Renal pelvis (tissue), 1 donor: ENCODE measurements at regions not wholly inside any gene's neighbourhood (a gene's known extent, or its start where the extent isn't known, plus 50 kb on each side); places are given as distances from the start of the nearest gene placed in this dataset.
"Not testable (repeated sequence)": the region's sequence is repeated elsewhere in the genome, so short reads cannot be mapped to it uniquely, and the experiment has no call there.

Source experiments
- DNase-seq: peaks from one replicate; pipeline ENCODE4 v3.0.0-alpha.2; 2013

DNA sequence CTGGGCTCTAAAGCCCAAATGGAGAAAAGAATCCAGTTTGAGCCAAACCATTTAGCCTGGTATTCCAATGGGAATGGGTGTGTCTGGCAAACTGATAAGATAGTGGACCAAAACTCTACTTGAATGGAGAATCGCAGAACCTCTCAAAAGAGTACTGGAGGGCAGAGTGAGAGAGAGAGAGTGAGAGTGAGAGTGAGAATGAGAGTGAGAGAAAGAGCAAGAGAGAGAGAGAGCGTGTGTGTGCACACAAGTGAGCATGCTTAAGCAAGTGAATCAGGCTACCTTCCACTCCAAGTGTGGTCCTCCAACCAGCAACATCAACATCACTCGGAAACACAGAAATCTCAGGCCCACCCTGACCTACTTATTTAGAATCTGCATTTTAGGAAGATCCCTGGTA is 58.8 kb downstream of the UQCRFS1 start:
- no peak for DNase-seq

DNA sequence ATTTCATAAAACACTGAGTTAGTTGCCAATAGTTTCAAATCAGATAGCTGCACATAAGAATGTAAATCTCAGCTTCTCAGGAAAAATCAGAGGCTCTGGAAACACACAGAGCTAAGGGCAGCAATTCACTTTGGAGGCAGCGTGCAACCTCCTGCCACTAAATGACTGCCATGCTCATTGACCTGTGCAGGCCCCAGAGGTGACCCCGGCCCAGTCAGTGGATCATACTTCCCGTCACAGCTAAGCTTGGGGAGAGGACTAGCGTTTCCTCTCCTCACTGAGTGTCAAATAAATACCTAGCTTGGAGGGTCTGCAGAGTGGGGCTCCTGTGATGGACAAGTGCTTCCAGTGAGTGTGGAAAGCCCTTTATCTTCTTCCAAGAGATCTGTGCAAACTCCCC is 67.2 kb downstream of the UQCRFS1 start:
- peak; percentile 4 for DNase-seq

GRCh38 chr19:29143183-29143582 is 69.8 kb downstream of the UQCRFS1 start:
- no peak for DNase-seq

DNA sequence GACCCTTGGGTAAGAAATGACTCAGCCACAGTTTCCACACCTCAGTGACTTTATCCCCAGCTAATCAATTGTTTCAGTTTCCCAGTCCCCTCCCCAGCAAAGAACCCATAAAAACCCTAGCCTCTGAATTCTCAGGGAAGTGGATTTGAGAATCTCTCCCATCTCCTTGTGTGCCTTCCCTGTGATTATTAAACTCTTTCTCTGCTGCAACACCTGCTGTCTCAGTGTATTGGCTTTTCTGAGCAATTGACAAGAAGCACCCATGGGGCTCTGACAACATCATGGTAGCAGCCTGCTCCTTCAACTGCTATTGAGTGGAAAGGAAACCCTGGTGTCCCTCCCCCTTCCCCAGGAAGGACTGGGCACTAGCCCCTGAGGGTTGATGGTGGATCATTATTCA is 73.7 kb downstream of the UQCRFS1 start:
- no peak for DNase-seq

DNA sequence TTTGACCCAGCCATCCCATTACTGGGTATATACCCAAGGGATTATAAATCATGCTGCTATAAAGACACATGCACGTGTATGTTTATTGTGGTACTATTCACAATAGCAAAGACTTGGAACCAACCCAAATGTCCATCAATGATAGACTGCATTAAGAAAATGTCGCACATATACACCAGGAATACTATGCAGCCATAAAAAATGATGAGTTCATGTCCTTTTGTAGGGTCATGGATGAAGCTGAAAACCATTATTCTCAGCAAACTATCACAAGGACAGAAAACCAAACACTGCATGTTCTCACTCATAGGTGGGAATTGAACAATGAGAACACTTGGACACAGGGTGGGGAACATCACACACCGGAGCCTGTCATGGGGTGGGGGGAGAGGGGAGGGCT is 74.7 kb downstream of the UQCRFS1 start:
- not testable (repeated sequence) for DNase-seq

GRCh38 chr19:29131456-29131855 is 81.5 kb downstream of the UQCRFS1 start:
- no peak for DNase-seq

- DNase-seq, result no peak
Measured at GRCh38 chr19:29129148-29129547, 83.8 kb downstream of the UQCRFS1 start.

- no peak for DNase-seq
Measured at GRCh38 chr19:29128203-29128602, 84.7 kb downstream of the UQCRFS1 start.

DNA sequence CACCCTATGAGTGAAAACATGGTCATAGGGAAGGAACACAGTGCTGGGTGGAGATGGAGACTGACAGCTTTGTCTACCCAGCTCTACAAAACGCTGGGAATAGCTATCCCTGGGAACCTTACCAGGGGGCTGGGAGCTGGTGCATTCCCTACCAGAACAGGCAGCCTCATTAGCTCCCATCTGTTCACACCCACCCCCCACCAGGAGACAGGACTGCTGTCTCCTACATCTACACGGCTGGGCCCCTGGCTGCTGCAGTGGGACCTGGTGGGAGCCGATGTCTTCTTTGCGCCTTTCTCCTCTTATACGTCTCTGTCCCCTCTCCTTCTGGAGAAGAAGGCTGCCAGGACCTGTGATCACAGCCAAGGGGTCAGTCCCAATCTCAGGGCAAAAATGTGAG is 90.8 kb downstream of the UQCRFS1 start:
- DNase-seq, result no peak

- no peak for DNase-seq
Measured at GRCh38 chr19:29121684-29122083, 91.3 kb downstream of the UQCRFS1 start.

- DNase-seq, result no peak
Measured at GRCh38 chr19:29120466-29120865, 92.5 kb downstream of the UQCRFS1 start.

- DNase-seq, result no peak
Measured at GRCh38 chr19:29119590-29119989, 93.4 kb downstream of the UQCRFS1 start.

DNA sequence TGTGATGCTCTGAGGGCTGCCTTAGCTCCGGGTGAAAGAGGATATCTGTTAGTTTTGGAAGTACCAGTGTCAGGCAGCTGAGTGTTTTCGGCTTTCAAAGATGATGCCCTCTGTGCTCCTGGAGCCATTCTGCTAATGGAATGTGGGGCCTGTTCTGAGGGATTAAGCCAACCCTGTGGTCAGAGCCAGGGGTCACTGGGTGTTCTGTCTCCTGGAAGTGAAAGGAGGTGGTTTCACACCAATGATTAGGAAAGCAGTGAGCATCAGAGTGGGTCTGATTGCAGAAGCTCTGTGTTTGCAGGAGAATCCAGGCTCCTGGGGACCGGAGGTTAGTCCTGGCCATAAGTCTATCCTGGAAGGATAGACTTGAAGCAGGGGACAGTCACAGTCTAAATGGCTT is 94.6 kb downstream of the UQCRFS1 start:
- no peak for DNase-seq

- DNase-seq, result no peak
Measured at GRCh38 chr19:29117926-29118325, 95.0 kb downstream of the UQCRFS1 start.

DNA sequence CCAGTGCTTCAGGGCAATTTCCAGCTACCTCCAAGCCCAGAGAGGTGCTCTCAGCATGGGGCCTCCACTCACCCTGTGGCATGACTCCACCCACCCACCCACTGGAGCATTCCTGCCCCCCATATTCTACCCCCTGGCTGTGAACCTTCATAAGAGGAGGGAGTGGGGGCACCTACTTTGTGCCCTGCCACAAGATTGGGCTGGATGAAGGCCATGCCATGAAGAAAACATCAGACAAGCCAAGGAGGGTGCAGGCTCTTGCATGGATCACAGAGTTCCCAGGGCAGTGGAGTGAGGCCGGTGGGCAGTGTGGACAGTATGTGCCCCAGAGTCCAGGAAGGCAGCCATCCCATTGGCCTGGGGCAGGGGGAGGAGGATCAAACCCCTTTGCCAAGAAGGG is 97.8 kb downstream of the UQCRFS1 start:
- DNase-seq, result no peak

DNA sequence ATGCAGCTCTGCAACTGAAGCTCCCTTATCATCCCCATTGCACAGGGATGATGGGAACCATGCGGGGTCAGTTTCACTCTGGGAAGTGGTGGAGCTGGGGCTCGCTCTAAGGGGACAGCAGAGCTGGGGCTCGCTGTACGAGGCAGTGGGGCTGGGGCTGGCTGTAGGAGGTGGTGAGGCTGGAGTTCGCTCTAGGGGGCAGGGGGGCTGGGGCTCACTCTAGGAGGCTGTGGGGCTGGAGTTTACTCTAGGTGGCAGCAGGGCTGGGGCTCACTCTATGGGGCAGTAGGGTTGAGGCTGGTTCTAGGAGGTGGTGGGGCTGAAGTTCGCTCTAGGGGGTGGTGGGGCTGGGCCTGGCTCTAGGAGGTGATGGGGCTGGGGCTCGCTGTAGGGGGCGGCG is 99.1 kb downstream of the UQCRFS1 start:
- DNase-seq, result no peak

DNA sequence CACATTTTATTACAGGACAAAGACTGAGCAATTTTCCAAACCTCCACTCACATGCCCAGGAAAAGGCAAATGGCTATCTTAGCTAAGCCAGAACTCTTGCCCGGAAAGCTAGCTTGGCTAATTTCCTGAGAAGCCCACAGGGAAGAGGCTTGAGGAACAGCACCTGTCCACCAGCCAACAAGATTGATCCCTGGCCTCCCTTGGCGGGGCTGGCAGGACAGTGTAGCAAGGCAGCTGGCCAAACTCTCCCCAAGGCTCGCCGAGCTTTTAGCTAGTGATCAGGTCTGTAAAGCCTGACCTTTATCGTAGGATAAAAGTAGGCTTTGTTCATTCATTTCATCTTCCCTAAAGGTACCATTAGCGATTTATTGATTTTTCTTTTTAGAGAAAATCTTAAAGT is 101.4 kb downstream of the UQCRFS1 start:
- DNase-seq, result no peak

DNA sequence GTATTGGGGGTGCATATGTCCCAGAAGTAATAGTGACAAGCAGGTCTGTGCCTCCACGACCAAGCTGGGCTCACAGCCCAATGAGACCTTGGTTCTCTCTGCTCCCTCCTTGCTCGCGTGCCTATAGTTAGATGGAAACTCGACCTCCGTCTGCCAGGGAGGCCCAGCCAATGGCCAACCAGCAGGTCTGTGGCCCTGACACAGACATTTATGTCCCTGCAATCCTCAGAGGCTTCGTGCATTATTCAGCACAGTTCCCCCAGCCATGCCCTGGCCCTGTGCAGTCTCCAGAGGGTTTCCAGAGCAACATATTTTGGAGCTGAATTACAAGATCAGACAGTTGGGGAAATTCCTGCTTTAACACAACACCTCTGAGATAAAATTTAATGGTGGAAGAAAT is 105.1 kb downstream of the UQCRFS1 start:
- no peak for DNase-seq

- DNase-seq, result no peak
Measured at GRCh38 chr19:29106346-29106885, 106.5 kb downstream of the UQCRFS1 start.

DNA sequence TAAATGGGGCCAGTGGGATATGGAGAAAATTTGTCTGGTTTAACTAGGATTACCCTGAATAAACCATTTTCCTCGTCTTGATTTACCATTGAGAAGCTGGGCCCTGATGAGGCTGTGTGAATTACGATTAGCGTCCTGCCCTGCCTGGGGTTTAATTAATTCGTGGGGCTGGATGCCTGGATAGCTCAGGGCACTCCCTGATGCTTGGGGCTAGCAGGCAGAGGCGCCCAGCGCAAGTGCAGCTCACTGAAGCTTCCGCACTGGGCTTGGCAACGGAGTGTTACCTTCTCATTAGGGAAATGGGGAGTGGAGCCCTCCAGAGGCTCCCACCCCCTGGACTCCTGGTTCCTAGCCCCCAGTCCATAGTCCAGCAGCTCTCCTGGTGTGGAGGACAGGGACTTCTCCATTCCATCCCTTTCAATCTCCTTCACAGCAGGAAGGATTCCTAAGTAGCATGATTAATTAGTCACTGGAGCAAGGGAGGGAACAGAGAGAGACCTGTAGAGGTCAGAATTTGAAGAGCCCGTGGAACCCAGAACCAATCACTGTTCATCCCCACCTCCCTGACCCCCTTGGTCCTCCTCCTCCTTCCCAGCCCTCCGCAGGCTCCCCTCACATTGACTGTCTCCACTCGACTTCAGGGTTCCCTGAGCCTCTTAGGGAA is 107.2 kb downstream of the UQCRFS1 start:
- no peak for DNase-seq

DNA sequence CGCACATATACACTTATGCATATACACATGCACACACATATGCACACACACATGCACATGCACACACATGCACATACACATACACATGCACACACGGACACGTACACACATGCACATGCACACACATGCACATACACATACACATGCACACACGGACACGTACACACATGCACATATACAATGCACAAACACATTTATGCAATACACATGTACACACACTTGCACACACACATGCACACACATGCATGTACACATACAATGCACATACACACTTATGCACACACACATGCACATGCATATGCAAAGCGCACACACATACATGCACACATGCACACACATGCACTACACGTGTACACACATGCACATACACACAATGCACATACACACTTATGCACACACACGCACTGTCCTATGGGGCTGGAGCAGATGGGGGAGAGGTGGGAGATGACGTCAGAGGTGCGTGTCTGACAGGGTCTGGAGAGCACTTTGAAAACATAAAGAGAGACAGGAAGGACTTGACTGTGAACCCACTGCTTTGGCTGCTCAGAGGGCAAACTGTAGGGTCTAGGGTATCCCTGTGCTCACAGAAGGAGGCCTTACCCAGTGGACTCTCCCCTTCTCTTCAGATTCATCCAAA is 108.2 kb downstream of the UQCRFS1 start:
- no peak for DNase-seq

DNA sequence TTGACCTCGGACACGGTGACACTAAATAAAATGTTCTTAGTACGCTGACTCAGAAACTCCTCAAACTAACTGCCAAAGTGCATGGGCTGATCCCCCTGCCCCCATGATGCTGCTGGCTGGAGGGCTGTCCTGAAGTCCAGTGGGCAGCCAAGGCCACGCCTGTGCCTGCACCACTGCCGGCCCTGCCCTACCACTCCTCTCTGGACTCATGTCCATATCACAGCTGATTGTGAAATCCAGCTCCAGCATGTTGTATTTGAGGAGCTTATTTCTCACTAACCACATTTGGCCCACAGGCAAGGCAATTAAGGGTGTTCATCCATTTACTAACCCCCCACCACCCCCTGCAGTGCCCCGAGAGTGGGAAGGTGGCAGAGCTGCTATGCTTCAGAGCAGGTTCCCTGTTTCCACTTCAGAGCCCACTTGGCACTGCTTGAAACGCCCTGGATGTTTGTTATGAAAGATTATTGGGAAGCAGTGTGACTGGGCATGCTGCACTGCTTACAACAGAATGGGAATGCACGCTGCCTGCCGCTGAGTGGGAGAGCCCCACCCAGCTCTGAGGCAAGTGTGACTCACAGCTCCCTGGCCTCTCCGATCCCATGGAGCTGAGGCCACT is 114.0 kb downstream of the UQCRFS1 start:
- DNase-seq, result no peak

GRCh38 chr19:29098091-29098490 is 114.9 kb downstream of the UQCRFS1 start:
- DNase-seq, result no peak
